ENCODE measurements at regions not wholly inside any gene's neighbourhood (a gene's known extent, or its start where the extent isn't known, plus 50 kb on each side); places are given as distances from the start of the nearest gene placed in this dataset.

DNA sequence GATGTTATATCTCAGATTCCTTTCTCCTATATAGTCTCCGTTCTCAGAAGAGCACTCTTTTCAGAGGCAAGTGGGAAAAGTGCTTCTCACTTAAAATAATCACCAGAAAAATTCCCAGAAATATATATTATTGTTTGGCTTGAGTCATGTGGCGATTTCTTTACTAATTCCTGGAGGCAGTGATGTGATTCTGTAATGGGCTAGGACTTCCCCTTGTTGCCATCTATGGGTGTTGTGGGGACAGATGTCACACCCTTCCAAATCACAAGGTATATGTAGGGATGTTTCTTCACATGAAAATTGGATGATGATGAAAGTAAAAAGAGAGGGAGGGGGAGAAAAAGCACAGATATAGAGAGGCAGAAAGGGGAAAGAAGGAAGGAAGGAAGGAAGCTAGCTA is 553.4 kb downstream of the PPP4R3C start:
- no peaks in the 10 kb centered on the region for H3K27me3 ChIP-seq (ENCODE audit: low read length)
- H4K20me1 ChIP-seq (ENCODE audit: low read length): no peaks in the 10 kb centered on the region
- no peak overlapping the region for H2AFZ ChIP-seq (ENCODE audit: low read length)
- ChIA-PET CTCF (no interaction called here), POLR2A (ENCODE audit: unreplicated experiment) (no interaction called here)
- H3F3A ChIP-seq (ENCODE audit: low read length, unreplicated experiment): no peaks in the 10 kb centered on the region
- H3K9me2 ChIP-seq (replicated peaks; ENCODE audit: low read length): no peaks in the 10 kb centered on the region
- intact Hi-C loops (cut with micrococcal nuclease): no loop called here
- no peaks in the 10 kb centered on the region for H3K79me2 ChIP-seq (ENCODE audit: low read length)
- H3K4me3 ChIP-seq (ENCODE audit: low read length): no peak overlapping the region
- ATAC-seq (no peak), DNase-seq (no peak)
- no peaks in the 10 kb centered on the region for H3K36me3 ChIP-seq (ENCODE audit: low read depth, low read length)
- no peak overlapping the region for H3K27ac ChIP-seq (ENCODE audit: low read length)
- no peaks in the 10 kb centered on the region for H3K9me3 ChIP-seq (ENCODE audit: low read length)
- no peak overlapping the region for H3K9ac ChIP-seq (ENCODE audit: low read length)
- no peaks in the 10 kb centered on the region for H3K4me1 ChIP-seq (ENCODE audit: insufficient read depth, low read length)
- TF ChIP-seq, protein P1, sequence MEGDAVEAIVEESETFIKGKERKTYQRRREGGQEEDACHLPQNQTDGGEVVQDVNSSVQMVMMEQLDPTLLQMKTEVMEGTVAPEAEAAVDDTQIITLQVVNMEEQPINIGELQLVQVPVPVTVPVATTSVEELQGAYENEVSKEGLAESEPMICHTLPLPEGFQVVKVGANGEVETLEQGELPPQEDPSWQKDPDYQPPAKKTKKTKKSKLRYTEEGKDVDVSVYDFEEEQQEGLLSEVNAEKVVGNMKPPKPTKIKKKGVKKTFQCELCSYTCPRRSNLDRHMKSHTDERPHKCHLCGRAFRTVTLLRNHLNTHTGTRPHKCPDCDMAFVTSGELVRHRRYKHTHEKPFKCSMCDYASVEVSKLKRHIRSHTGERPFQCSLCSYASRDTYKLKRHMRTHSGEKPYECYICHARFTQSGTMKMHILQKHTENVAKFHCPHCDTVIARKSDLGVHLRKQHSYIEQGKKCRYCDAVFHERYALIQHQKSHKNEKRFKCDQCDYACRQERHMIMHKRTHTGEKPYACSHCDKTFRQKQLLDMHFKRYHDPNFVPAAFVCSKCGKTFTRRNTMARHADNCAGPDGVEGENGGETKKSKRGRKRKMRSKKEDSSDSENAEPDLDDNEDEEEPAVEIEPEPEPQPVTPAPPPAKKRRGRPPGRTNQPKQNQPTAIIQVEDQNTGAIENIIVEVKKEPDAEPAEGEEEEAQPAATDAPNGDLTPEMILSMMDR (conservative IDR thresholded peaks at IDR 0.05; ENCODE audit: low read depth, low read length): no peak
- no peak for TF ChIP-seq EZH2phosphoT487 (IDR thresholded peaks at IDR 0.05; ENCODE audit: borderline replicate concordance, low read length)
- H3K4me2 ChIP-seq (ENCODE audit: low read length): no peak overlapping the region
- BruUV-seq (replicated peaks): no TSS peak

DNA sequence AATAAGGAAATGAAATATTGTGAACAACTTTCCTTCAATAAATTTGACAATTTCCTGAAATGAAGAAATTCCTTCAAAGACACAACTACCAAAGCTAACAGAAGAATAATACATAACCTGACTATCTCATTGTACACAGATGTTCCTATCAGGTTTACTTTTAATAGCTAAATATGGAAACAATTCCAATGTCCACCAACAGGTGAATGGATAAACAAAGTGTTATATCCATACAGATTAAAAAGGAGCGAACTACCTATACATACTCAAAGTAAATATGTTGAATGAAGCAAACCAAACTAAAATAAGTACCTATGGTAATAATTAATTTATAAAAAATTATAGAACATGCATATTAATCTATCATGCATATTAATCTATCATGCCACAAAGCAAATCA is 554.9 kb downstream of the PPP4R3C start:
- H3K9ac ChIP-seq (ENCODE audit: low read length): no peak overlapping the region
- H3K27ac ChIP-seq (ENCODE audit: low read length): no peak overlapping the region
- no TSS peak for BruUV-seq (replicated peaks)
- no peaks in the 10 kb centered on the region for H3K27me3 ChIP-seq (ENCODE audit: low read length)
- H3K9me3 ChIP-seq (ENCODE audit: low read length): no peaks in the 10 kb centered on the region
- ChIA-PET POLR2A (ENCODE audit: unreplicated experiment) (no interaction called here), CTCF (no interaction called here)
- no peaks in the 10 kb centered on the region for H3K9me2 ChIP-seq (replicated peaks; ENCODE audit: low read length)
- intact Hi-C loops (cut with micrococcal nuclease): no loop called here
- H3K4me3 ChIP-seq (ENCODE audit: low read length): no peak overlapping the region
- no peaks in the 10 kb centered on the region for H3K36me3 ChIP-seq (ENCODE audit: low read depth, low read length)
- H3K4me1 ChIP-seq (ENCODE audit: insufficient read depth, low read length): no peaks in the 10 kb centered on the region
- no peaks in the 10 kb centered on the region for H3F3A ChIP-seq (ENCODE audit: low read length, unreplicated experiment)
- no peaks in the 10 kb centered on the region for H3K79me2 ChIP-seq (ENCODE audit: low read length)
- DNase-seq: no peak
- ATAC-seq: no peak
- H4K20me1 ChIP-seq (ENCODE audit: low read length): no peaks in the 10 kb centered on the region
- TF ChIP-seq, protein P1 (conservative IDR thresholded peaks at IDR 0.05; ENCODE audit: low read depth, low read length): no peak
- TF ChIP-seq EZH2 (IDR thresholded peaks at IDR 0.05; ENCODE audit: low read length, unreplicated experiment) (no peak), EZH2phosphoT487 (IDR thresholded peaks at IDR 0.05; ENCODE audit: borderline replicate concordance, low read length) (no peak)
- no peak overlapping the region for H3K4me2 ChIP-seq (ENCODE audit: low read length)
- no peak overlapping the region for H2AFZ ChIP-seq (ENCODE audit: low read length)

DNA sequence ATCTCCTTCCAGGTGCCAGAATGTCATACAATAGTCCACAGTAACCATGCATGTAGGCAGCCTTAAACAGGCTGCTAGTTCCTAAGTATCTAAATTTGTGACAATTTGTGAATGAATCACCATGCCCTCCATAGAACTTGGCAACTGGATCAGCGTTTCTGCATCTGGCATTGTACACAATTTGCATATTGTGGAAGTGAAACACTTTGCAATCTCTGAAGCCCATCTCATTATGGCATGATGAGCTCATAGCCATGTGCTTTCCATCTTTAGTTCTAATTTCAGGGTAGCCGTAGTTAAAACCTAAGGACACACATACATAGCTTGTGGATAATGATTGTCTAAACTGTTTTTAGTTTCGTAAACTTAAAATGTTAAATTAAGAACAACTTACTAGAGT is 573.6 kb downstream of the PPP4R3C start:
- Histone ChIP-seq H3K79me2 (ENCODE audit: low read length) (no peaks in the 10 kb centered on the region), H3K27me3 (ENCODE audit: low read length) (no peaks in the 10 kb centered on the region), H3K4me3 (ENCODE audit: low read length) (no peak overlapping the region), H3K9me3 (ENCODE audit: low read length) (no peaks in the 10 kb centered on the region), H4K20me1 (ENCODE audit: low read length) (no peaks in the 10 kb centered on the region), H3K36me3 (ENCODE audit: low read depth, low read length) (no peaks in the 10 kb centered on the region), H3K9me2 (replicated peaks; ENCODE audit: low read length) (no peaks in the 10 kb centered on the region), H3K4me2 (ENCODE audit: low read length) (no peak overlapping the region), H2AFZ (ENCODE audit: low read length) (no peak overlapping the region), H3K4me1 (ENCODE audit: insufficient read depth, low read length) (no peaks in the 10 kb centered on the region), H3K27ac (ENCODE audit: low read length) (no peak overlapping the region), H3K9ac (ENCODE audit: low read length) (no peak overlapping the region), H3F3A (ENCODE audit: low read length, unreplicated experiment) (no peaks in the 10 kb centered on the region)
- ATAC-seq (no peak), DNase-seq (no peak)
- BruUV-seq (replicated peaks): no TSS peak
- ChIA-PET CTCF (no interaction called here), POLR2A (ENCODE audit: unreplicated experiment) (no interaction called here)
- TF ChIP-seq EZH2 (IDR thresholded peaks at IDR 0.05; ENCODE audit: low read length, unreplicated experiment) (no peak), EZH2phosphoT487 (IDR thresholded peaks at IDR 0.05; ENCODE audit: borderline replicate concordance, low read length) (no peak)
- TF ChIP-seq, protein P1 (conservative IDR thresholded peaks at IDR 0.05; ENCODE audit: low read depth, low read length): no peak
- intact Hi-C loops (cut with micrococcal nuclease): no loop called here

All from PC-3 (cell line).